ENCODE measurements at regions not wholly inside any gene's neighbourhood (a gene's known extent, or its start where the extent isn't known, plus 50 kb on each side); places are given as distances from the start of the nearest gene placed in this dataset.
A peak's percentile ranks its signal among the peaks of the same experiment; 100 is the strongest.

GRCh38 chr6:117188627-117189201, 76.6 kb upstream of the VGLL2 start:
- TF ChIP-seq CTCF (IDR thresholded peaks at IDR 0.05) = peak; percentile 64
- no peak overlapping the region for H3K27ac Mint-ChIP-seq
- H3K36me3 Mint-ChIP-seq (ENCODE audit: low read depth) = no peaks in the 10 kb centered on the region
- H3K4me1 Mint-ChIP-seq (ENCODE audit: low read depth) = no peaks in the 10 kb centered on the region
- no peaks in the 10 kb centered on the region for H3K27me3 Mint-ChIP-seq (ENCODE audit: insufficient read depth)
- no peak overlapping the region for H3K4me3 Mint-ChIP-seq
- peaks cover 6% of the 10 kb centered on the region; the same call in 1 of the 2 replicates for H3K9me3 Mint-ChIP-seq
- no peak for DNase-seq

GRCh38 chr6:117191009-117191408, 74.3 kb upstream of the VGLL2 start:
- Mint-ChIP-seq H3K27me3 (ENCODE audit: insufficient read depth) (no peaks in the 10 kb centered on the region), H3K9me3 (peaks cover 7% of the 10 kb centered on the region; the same call in 1 of the 2 replicates), H3K4me1 (ENCODE audit: low read depth) (no peaks in the 10 kb centered on the region), H3K4me3 (no peak overlapping the region), H3K36me3 (ENCODE audit: low read depth) (no peaks in the 10 kb centered on the region; the same call in 1 of the 2 replicates), H3K27ac (no peak overlapping the region)
- no peak for TF ChIP-seq CTCF (IDR thresholded peaks at IDR 0.05)
- DNase-seq = no peak

GRCh38 chr6:117191448-117191847, 73.9 kb upstream of the VGLL2 start:
- Mint-ChIP-seq H3K4me1 (ENCODE audit: low read depth) (no peaks in the 10 kb centered on the region), H3K27me3 (ENCODE audit: insufficient read depth) (no peaks in the 10 kb centered on the region), H3K27ac (no peak overlapping the region), H3K9me3 (peaks cover 10% of the 10 kb centered on the region; the same call in 1 of the 2 replicates), H3K4me3 (no peak overlapping the region), H3K36me3 (ENCODE audit: low read depth) (no peaks in the 10 kb centered on the region; the same call in 1 of the 2 replicates)
- DNase-seq = no peak
- no peak for TF ChIP-seq CTCF (IDR thresholded peaks at IDR 0.05)

GRCh38 chr6:117194271-117194670, 71.1 kb upstream of the VGLL2 start:
- H3K9me3 Mint-ChIP-seq = peaks cover 26% of the 10 kb centered on the region
- no peak for TF ChIP-seq CTCF (IDR thresholded peaks at IDR 0.05)
- no peak overlapping the region for H3K27ac Mint-ChIP-seq
- H3K36me3 Mint-ChIP-seq (ENCODE audit: low read depth) = no peaks in the 10 kb centered on the region; the same call in 1 of the 2 replicates
- H3K27me3 Mint-ChIP-seq (ENCODE audit: insufficient read depth) = no peaks in the 10 kb centered on the region
- H3K4me1 Mint-ChIP-seq (ENCODE audit: low read depth) = no peaks in the 10 kb centered on the region
- no peak overlapping the region for H3K4me3 Mint-ChIP-seq
- no peak for DNase-seq

GRCh38 chr6:117194978-117195377, 70.4 kb upstream of the VGLL2 start:
- no peaks in the 10 kb centered on the region; the same call in 1 of the 2 replicates for H3K36me3 Mint-ChIP-seq (ENCODE audit: low read depth)

More at GRCh38 chr6:117194978-117195377, 70.4 kb upstream of the VGLL2 start:
- no peak overlapping the region for H3K4me3 Mint-ChIP-seq
- no peak for DNase-seq
- H3K27ac Mint-ChIP-seq = no peak overlapping the region
- H3K4me1 Mint-ChIP-seq (ENCODE audit: low read depth) = no peaks in the 10 kb centered on the region
- TF ChIP-seq CTCF (IDR thresholded peaks at IDR 0.05) = no peak
- H3K9me3 Mint-ChIP-seq = peaks cover 26% of the 10 kb centered on the region
- H3K27me3 Mint-ChIP-seq (ENCODE audit: insufficient read depth) = no peaks in the 10 kb centered on the region
